Ecto neural progenitor cell (in vitro differentiated cells): ENCODE measurements at regions not wholly inside any gene's neighbourhood (a gene's known extent, or its start where the extent isn't known, plus 50 kb on each side); places are given as distances from the start of the nearest gene placed in this dataset.

Experiments used
- DNase-seq: peaks from one replicate; pipeline ENCODE4 v3.0.0-alpha.2; 2018; ENCODE audit warnings: low spot score

GRCh38 chr3:99500485-99500884 is 137.9 kb upstream of the COL8A1 start:
- no peak for DNase-seq

DNA sequence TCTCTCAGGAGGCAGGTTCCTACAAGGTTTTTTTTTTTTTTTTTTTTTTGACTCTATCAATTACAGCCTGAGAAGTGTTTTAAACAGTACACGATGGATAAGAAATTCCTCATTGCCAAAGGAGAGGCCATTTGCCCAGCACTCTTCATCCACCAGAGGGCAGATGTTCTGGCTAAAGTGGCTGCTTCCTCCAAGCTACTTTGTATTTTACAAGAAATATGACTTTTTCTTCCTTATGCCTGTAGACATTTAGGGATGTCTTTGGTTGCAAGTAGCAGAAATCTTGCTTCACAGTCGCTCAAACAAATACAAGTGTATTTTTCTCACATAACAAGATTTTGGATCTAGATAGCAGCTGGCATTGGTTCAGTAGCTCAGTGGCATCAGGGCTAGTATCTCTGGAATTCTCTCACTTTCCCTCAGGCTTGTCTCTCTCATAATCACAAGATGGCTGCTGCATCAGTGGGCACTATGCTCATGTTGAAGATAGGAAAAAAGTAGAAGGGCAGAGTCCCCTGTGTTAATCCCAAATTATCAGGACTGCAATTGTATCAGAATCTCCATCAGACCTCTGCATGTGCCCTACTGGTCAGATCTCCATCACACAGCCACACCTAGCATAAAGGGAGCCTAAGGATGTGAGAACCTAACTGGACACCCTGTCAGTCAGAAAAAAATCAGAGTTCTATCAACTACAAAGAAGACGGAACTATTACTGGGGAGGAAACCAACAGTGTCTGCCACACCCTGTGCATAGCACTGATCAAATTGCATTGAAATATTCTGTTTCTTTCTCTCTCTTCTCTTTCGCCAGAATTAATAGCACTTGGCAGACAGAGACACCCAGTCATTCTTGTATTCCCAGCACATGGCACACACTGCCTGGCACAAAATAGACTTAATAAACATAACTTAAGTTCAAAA is 138.9 kb upstream of the COL8A1 start:
- no peak for DNase-seq

- no peak for DNase-seq
Observed at GRCh38 chr3:99498550-99499234, 139.7 kb upstream of the COL8A1 start.

GRCh38 chr3:99487894-99488293 is 150.5 kb upstream of the COL8A1 start:
- no peak for DNase-seq

GRCh38 chr3:99485286-99485685 is 153.1 kb upstream of the COL8A1 start:
- no peak for DNase-seq

GRCh38 chr3:99484871-99485270 is 153.5 kb upstream of the COL8A1 start:
- no peak for DNase-seq

DNA sequence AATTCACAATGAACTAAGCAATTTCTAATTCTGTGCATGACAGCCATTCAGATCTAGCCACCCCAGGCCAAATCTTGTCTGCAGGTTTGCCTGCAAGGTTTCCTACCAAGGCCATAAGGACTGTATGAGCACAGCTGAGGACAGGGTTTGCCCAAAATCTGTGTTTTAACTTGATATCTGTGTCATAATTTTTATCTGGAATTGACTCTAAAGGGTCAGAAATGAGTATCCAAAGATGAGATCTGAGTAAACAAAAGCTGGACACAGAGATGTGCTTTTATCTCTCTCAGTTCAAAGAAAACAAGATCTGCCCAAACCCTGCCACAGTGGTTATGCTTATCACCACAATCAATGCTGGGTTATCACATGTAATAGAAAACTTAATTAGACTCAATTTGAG is 154.6 kb upstream of the COL8A1 start:
- no peak for DNase-seq

DNA sequence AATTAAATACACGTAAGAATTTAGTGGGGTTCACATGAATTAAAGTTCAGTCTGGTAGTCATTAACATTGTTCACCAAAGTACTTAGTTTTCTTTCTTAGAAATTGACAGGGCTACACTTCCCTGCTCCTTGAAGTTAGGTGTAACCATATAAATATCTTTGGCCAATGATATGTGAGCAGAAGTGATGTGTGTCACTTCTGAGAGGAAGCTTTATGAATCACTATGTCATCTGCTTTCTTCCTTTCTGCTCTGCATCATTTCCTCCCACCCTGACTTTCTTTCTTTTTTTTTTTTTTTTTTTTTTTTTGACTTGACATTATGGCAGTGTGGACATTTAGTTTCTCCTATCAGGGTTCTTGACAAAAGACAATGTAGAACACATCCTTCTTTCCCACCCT is 156.2 kb upstream of the COL8A1 start:
- DNase-seq = no peak

DNA sequence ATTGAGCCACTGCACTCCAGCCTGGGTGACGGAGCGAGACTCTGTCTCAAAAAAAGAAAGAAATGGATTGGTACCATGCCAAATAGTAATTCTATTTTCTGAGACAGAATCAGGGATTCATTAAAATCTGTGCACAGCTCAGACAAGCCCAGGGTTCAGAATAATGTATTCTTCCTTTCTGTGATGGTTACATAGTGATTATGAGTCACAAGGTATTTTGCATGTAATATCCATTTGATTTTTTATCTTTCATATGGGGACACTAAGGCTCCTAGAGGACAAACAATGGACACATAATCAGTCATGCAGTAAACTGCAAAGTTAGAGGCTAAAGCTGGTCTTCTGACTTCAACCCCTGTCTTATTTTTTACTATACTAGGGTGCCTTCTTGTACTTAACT is 156.8 kb upstream of the COL8A1 start:
- DNase-seq = no peak

- no peak for DNase-seq
Observed at GRCh38 chr3:99479768-99480167, 158.6 kb upstream of the COL8A1 start.

- DNase-seq = no peak
Observed at GRCh38 chr3:99477650-99478049, 160.7 kb upstream of the COL8A1 start.

- no peak for DNase-seq
Observed at GRCh38 chr3:99475229-99475628, 163.2 kb upstream of the COL8A1 start.

GRCh38 chr3:99474776-99475175 is 163.6 kb upstream of the COL8A1 start:
- no peak for DNase-seq

DNA sequence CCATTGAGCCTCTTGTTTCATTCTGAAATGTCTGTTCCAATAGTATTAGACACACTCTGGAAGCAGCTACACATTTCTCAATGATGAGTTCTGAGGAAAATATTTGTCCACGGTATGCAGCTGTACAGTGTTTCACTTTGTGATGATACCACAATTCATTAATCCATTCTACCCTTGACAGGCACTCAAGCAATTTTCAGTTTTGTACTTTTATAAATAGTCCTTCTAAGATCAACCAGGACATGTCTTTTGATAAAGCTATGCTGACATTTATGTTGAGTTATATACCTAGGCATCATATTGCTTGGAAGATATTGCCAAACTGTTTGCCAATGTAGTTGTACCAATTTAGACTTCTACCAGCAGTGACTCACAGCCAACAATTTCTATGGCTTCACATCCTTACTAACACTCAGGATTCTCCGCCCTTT is 165.1 kb upstream of the COL8A1 start:
- DNase-seq = no peak

DNA sequence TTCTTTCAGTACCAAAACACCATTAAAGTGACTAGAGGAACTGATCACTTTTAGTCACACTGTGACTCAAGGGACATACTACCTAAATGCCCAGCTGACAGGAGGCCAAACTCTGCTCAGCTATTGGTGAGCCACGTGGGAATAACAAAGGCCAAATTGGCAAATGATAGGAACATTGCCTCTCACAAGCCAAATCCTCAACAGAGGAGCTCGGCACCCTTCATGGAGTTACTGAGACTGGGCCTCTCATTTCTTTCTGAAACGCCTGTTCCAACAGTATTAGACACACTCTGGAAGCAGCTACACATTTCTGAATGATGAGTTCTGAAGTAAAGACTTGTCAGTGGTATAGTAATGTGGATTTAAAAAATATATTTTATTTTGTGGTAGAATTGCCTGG is 166.0 kb upstream of the COL8A1 start:
- no peak for DNase-seq

DNA sequence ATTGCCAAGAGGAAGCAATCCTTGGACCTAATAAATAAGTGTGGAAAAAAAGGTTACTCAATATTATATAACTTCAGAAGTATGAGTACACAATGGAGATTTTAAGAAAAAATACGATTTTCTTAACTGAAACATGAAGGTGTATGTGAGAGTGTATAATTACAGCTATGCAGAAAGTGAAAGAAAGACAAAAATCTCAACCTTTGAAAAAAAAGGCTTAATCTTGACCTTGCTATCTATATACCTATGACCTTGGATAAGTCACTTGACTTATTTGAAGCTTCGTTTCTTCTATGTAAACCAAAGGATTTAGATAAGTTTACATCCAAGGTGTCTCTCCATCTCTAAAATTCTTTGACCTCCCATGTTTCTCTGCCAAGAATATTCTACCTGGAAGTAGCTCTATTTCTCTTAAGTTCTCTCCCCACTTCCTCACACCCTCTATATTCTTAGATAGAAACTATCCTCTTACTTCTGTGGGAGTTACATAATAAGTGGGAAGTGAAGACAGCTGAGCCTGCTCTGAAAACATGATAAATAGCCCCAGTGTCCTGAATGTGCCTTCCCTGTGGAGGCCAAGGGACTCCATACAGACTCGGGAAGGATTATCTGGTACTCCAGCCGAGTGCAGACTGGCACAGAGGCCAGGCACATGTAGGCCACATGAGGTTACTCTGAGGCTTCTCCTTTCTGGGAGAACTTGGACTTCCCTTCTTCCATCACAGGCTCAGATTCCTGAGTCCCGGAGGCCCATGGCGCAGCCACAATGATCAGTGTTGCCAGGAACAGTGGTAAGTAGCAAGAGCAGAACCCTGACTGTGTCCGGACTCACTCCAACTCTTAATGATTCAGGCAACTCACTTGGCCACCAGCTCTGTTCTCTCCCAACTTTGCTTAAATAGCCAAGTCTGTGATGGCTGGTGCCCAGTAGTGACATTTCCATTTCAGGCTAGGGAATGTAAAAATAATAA is 166.8 kb upstream of the COL8A1 start:
- DNase-seq = no peak

DNA sequence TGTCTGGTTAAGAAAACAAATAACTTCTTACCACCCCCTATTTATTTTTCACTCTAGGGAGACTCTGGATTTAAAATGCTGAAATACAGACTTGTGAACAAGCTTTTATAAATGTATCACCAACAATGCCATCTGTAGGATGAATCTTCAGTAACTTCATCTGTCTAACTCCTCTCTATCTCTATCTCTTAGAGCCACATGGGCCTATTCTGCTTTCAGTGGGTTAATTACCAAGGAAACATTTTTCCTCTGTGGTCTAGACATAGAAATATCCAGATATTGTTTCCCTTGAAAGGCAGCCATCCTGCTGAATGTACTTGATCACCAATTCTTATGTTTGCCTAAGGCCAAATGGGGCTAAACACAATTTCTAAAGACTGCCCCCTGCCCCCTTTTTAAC is 167.6 kb upstream of the COL8A1 start:
- DNase-seq = no peak

- DNase-seq = no peak
Observed at GRCh38 chr3:99468918-99469317, 169.5 kb upstream of the COL8A1 start.

GRCh38 chr3:99467420-99467819 is 171.0 kb upstream of the COL8A1 start:
- DNase-seq = no peak

DNA sequence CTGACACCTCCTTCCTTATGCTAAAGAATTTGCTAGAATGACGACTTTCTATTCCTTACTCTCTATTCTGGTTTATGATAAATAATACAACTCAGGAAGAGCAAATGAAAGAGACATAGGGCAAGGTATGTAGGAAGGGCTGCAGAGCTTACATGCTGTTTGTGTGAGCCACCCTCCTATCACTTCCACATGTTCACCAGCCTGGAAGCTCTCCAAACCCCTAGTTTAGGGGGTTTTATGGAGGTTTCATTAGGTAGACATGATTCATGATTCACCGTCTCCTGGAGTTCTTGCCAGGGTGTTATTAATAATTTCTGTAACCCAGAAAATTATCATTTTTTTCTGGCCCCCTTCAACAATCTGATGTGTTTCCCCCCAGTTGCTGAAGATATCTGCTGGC is 172.1 kb upstream of the COL8A1 start:
- no peak for DNase-seq

- no peak for DNase-seq
Observed at GRCh38 chr3:99458013-99458412, 180.4 kb upstream of the COL8A1 start.

- DNase-seq = no peak
Observed at GRCh38 chr3:99442599-99442998, 195.8 kb upstream of the COL8A1 start.
